HepG2 (cell line): ENCODE measurements at regions not wholly inside any gene's neighbourhood (a gene's known extent, or its start where the extent isn't known, plus 50 kb on each side); places are given as distances from the start of the nearest gene placed in this dataset.
"Not testable (repeated sequence)": the region's sequence is repeated elsewhere in the genome, so short reads cannot be mapped to it uniquely, and the experiment has no call there.

Source experiments
- ATAC-seq: fragments of 200-7000 bp; cut with Tn5 transposase; 3 replicates; pipeline ENCODE4 v1.9.1; 2020; ENCODE audit warnings: mild to moderate bottlenecking, moderate library complexity
- BruUV-seq: library from RNA; stranded (reverse); fragments of 400-500 nt; replicated peaks from 2 replicates; lab custom pipeline; 2021; lab: Mats Ljungman, UMichigan
- CTCF ChIA-PET: fragments of 300-600 bp; formaldehyde crosslinking; extraction: SDS; loops from one replicate; lab custom pipeline; 2021; ENCODE audit warnings: low total read pairs, inconsistent platforms, low intra/inter-chr PET ratio; lab: Yijun Ruan, JAX
- POLR2A ChIA-PET: fragments of 350-600 bp; sonication (Branson Sonifier 250); formaldehyde crosslinking; loops from one replicate; lab custom pipeline; 2020; ENCODE audit warnings: antibody characterized with exemption, inconsistent platforms; lab: Yijun Ruan, JAX
- DNase-seq: peaks from one replicate; pipeline ENCODE4 v3.0.0-alpha.2; 2015; ENCODE audit warnings: low spot score
- FAIRE-seq: peaks from 3 replicates; lab custom pipeline; 2011; peaks lifted over from hg19 to GRCh38; lab: Jason Lieb, UNC
- H2AFZ ChIP-seq: one replicate; pipeline ENCODE4 v1.6.1; 2011; ENCODE audit warnings: low read length, inconsistent platforms
- H3K27ac ChIP-seq: fragments of 300-600 bp; 3 replicates; pipeline ENCODE4 v1.8.0; 2011; ENCODE audit warnings: mixed run types, mild to moderate bottlenecking, mixed read lengths, low read length, inconsistent platforms; ENCODE audit not compliant: insufficient read depth; ENCODE audit errors: extremely low read length
- H3K27me3 ChIP-seq, 2 experiments: fragments of 200-600 bp in 1 of 2; 2 replicates in 1 of 2; 3 replicates in 1 of 2; pipeline versions ENCODE4 v1.6.0 to v1.8.0; 2011; ENCODE audit warnings: low read length in 2 of 2, mild to moderate bottlenecking in 2 of 2, moderate library complexity in 2 of 2, inconsistent platforms in 1 of 2; ENCODE audit not compliant: insufficient read depth in 2 of 2, control insufficient read depth in 1 of 2
- H3K36me3 ChIP-seq, 2 experiments: fragments of 200-600 bp in 1 of 2; replicated peaks in 1 of 2; 2 replicates in 1 of 2; 3 replicates in 1 of 2; pipeline versions ENCODE4 v1.5.1 to v1.8.0; 2011; ENCODE audit warnings: low read length in 2 of 2, inconsistent platforms in 1 of 2; ENCODE audit not compliant: insufficient read depth in 2 of 2, control insufficient read depth in 1 of 2
- H3K4me1 ChIP-seq: 2 replicates; pipeline ENCODE4 v1.5.1; 2012; ENCODE audit warnings: low read length, inconsistent platforms; ENCODE audit not compliant: insufficient read depth
- H3K4me2 ChIP-seq: 2 replicates; pipeline ENCODE4 v1.6.0; 2011; ENCODE audit warnings: low read depth, low read length, inconsistent platforms
- H3K4me3 ChIP-seq, 3 experiments: fragments of 200-600 bp in 1 of 3; sonication (generic), shearing (Covaris generic) in 1 of 3; replicated peaks in 1 of 3; 2 replicates each; pipeline ENCODE4 v1.5.1; 2011 to 2016; ENCODE audit warnings: low read length in 3 of 3, inconsistent platforms in 2 of 3, low read depth in 2 of 3, mild to moderate bottlenecking in 2 of 3, control low read depth in 1 of 3, mixed read lengths in 1 of 3; ENCODE audit not compliant: insufficient read depth in 1 of 3
- H3K79me2 ChIP-seq: one replicate; pipeline ENCODE4 v1.6.1; 2011; ENCODE audit warnings: low read length, inconsistent platforms; ENCODE audit not compliant: insufficient read depth
- H3K9ac ChIP-seq: 2 replicates; pipeline ENCODE4 v1.6.0; 2011; ENCODE audit warnings: mild to moderate bottlenecking, low read depth, low read length, inconsistent platforms; ENCODE audit not compliant: insufficient read depth
- H3K9me3 ChIP-seq: 2 replicates; pipeline ENCODE4 v1.5.1; 2012; ENCODE audit warnings: mild to moderate bottlenecking, low read length
- H4K20me1 ChIP-seq: 2 replicates; pipeline ENCODE4 v1.6.0; 2011; ENCODE audit warnings: inconsistent platforms, mild to moderate bottlenecking, low read length, moderate library complexity; ENCODE audit not compliant: insufficient read depth
- ZNF160 ChIP-seq: sonication (generic); formaldehyde crosslinking; IDR thresholded peaks from 2 replicates; pipeline ENCODE4 v1.8.0; 2022; ENCODE audit warnings: mild to moderate bottlenecking, inconsistent platforms, missing genetic modification reagents
- ZNF615 ChIP-seq: sonication (generic); formaldehyde crosslinking; IDR thresholded peaks from 2 replicates; pipeline ENCODE4 v1.5.0; 2020; ENCODE audit warnings: mild to moderate bottlenecking, missing genetic modification reagents, borderline replicate concordance
- WGBS: methylation state at CpG from one replicate; pipeline ENCODE4 v1.1.6; 2017; ENCODE audit warnings: low lambda C conversion rate; 5-methylcytosine and 5-hydroxymethylcytosine counted together
- in situ Hi-C: cut with HindIII; loops from 2 replicates; pipeline ENCODE4 v1.10.0; 2017; ENCODE audit warnings: low pct_unique_long_range_greater_than_20kb; ENCODE audit not compliant: extremely low pct_ligation_motif_present
- intact Hi-C: fragments of 100-400 bp; cut with micrococcal nuclease; formaldehyde crosslinking; loops from one replicate; pipeline ENCODE4 v1.10.0; 2022; ENCODE audit not compliant: unreplicated experiment

GRCh38 chr1:66424530-66424929 is 109.4 kb upstream of the SGIP1 start:
- H3K36me3 ChIP-seq, FAIRE-seq, in situ Hi-C loops, CTCF ChIA-PET, H3K4me3 ChIP-seq, H2AFZ ChIP-seq, DNase-seq, H3K27ac ChIP-seq, H3K9ac ChIP-seq, H3K27me3 ChIP-seq, H3K9me3 ChIP-seq, H3K79me2 ChIP-seq, H3K4me1 ChIP-seq, H4K20me1 ChIP-seq, ATAC-seq, intact Hi-C loops, BruUV-seq, H3K4me2 ChIP-seq, POLR2A ChIA-PET: not testable (repeated sequence)
- WGBS: 3% methylated on average over 2 of the region's 3 CpGs

- TF ChIP-seq ZNF615 (CRISPR knock-in tag): no peak
- Histone ChIP-seq H3K4me3 (no peak overlapping the region), H3K79me2 (no peaks in the 10 kb centered on the region), H3K9ac (no peak overlapping the region), H2AFZ (no peak overlapping the region), H3K4me2 (no peak overlapping the region), H3K36me3 (no peaks in the 10 kb centered on the region), H3K9me3 (peaks cover 18% of the 10 kb centered on the region), H3K4me1 (no peaks in the 10 kb centered on the region), H3K27me3 (no peaks in the 10 kb centered on the region), H3K27ac (no peak overlapping the region), H4K20me1 (no peaks in the 10 kb centered on the region)
- FAIRE-seq (no peak), DNase-seq (no peak), ATAC-seq (no peak)
- intact Hi-C loops: no loop called here
- ChIA-PET POLR2A (no interaction called here), CTCF (no interaction called here)
- in situ Hi-C loops: no loop called here
- whole genome bisulfite sequencing: 0% methylated on average over 4 of the region's 4 CpGs
- no TSS peak for BruUV-seq
Measured at GRCh38 chr1:66426239-66426853, 107.6 kb upstream of the SGIP1 start.

GRCh38 chr1:66430815-66431214 is 103.1 kb upstream of the SGIP1 start:
- ATAC-seq, H4K20me1 ChIP-seq, H3K79me2 ChIP-seq, intact Hi-C loops, FAIRE-seq, H3K9ac ChIP-seq, POLR2A ChIA-PET, H3K4me2 ChIP-seq, CTCF ChIA-PET, DNase-seq, H3K4me1 ChIP-seq, H3K4me3 ChIP-seq, H2AFZ ChIP-seq, H3K27me3 ChIP-seq, in situ Hi-C loops, H3K27ac ChIP-seq, BruUV-seq, H3K36me3 ChIP-seq: not testable (repeated sequence)
- H3K9me3 ChIP-seq: peaks cover 22% of the 10 kb centered on the region
- TF ChIP-seq ZNF160 (CRISPR knock-in tag): 0 out of 2 replicates have a peak, but pooled peaks have one; percentile 54
